ENCODE measurements at regions not wholly inside any gene's neighbourhood (a gene's known extent, or its start where the extent isn't known, plus 50 kb on each side); places are given as distances from the start of the nearest gene placed in this dataset.

DNA sequence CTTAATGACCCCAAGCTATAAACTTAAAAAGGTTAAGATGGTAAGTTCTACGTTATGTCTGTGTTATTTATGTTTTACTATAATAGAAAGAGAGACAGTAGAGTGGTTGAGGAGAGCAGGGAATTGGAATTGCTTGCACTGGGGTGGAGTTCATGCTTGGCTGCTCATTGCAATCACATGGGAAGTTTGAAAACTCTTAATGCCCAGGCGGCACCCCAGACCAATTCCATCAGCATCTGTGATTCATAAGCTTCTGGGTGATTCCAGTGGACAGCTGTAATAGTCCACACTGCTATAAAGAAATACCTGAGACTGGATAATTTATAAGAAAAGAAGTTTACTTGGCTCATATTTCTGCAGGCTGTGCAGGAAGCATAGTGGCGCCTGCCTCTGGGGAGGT is 323.9 kb upstream of the MSX2 start:
- H3K4me3 ChIP-seq (ENCODE audit: low read depth, low read length), result no peak overlapping the region
- TF ChIP-seq, protein P1, sequence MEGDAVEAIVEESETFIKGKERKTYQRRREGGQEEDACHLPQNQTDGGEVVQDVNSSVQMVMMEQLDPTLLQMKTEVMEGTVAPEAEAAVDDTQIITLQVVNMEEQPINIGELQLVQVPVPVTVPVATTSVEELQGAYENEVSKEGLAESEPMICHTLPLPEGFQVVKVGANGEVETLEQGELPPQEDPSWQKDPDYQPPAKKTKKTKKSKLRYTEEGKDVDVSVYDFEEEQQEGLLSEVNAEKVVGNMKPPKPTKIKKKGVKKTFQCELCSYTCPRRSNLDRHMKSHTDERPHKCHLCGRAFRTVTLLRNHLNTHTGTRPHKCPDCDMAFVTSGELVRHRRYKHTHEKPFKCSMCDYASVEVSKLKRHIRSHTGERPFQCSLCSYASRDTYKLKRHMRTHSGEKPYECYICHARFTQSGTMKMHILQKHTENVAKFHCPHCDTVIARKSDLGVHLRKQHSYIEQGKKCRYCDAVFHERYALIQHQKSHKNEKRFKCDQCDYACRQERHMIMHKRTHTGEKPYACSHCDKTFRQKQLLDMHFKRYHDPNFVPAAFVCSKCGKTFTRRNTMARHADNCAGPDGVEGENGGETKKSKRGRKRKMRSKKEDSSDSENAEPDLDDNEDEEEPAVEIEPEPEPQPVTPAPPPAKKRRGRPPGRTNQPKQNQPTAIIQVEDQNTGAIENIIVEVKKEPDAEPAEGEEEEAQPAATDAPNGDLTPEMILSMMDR (IDR thresholded peaks at IDR 0.05; ENCODE audit: low read depth, low read length, missing control alignments), result no peak
- no peak for DNase-seq (ENCODE audit: low read depth)

DNA sequence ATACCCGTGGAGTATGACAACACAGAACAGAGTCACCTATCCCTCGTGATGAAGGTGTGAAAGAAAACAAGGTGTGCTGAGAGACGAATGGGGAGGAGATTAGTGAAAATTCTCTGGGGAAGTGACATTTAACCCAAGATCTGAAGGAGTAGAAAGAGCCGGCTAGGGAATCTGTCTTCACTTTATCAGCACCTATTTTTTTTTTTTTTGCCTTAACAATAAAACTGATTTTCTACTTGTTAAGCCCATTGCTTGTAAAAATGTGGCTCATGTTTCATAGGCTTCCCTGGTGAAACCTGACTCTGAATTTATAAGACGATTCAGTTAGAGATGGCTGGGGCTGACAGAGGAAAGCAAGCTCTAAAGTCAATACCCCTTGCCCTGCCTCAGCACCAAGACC is 322.6 kb upstream of the MSX2 start:
- no peak for DNase-seq (ENCODE audit: low read depth)
- TF ChIP-seq, protein P1 (IDR thresholded peaks at IDR 0.05; ENCODE audit: low read depth, low read length, missing control alignments), result no peak
- no peak overlapping the region for H3K4me3 ChIP-seq (ENCODE audit: low read depth, low read length)

DNA sequence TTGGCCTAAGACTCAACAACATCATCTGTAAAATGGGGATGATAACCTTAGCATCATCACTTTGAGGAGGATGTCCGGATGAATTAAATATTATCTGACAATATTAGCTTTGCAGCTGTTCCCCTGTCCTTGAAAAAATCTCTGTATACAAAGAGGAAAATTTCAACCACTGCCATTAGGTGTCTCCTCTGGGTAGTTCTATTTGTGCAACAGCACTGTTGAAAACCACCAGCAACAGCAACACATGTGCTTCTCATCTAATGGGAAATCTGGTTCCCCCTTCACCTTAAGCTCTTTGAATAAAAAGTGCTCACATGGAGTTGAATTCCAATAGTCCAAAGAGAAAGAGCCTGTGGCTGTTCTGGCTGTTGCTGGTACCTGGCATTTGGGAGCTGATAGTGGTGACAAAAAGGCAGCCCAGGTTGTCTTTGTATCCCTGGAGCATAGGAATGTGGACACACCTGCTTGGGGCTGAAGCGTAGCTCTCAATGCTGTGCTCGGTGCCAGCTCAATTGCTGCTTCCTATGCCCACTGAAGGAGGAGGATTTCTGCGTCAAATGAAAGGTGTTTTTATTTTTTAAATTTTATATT is 322.1 kb upstream of the MSX2 start:
- no peak overlapping the region for H3K4me3 ChIP-seq (ENCODE audit: low read depth, low read length)
- TF ChIP-seq, protein P1 (IDR thresholded peaks at IDR 0.05; ENCODE audit: low read depth, low read length, missing control alignments), result no peak
- no peak for DNase-seq (ENCODE audit: low read depth)

DNA sequence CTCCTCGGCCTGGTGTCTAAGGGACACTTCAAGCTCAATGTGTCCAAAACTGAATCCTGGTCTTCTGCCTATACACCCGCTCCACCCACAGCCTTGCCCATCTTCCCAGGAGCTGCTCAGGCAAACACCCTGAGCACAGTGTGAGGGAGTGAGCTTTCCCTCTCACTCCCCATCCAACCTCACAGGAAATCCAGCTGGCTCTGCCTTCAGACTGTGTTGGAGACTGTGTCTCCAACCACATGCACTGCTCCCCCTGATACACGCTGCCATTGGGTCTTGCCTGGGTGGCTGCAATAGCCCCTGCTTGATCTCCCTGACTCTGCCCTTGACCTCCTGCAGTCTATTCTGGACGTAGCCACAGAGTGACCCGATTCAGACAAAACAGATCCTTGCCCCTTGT is 319.5 kb upstream of the MSX2 start:
- DNase-seq (ENCODE audit: low read depth), result no peak
- TF ChIP-seq, protein P1 (IDR thresholded peaks at IDR 0.05; ENCODE audit: low read depth, low read length, missing control alignments), result no peak
- H3K4me3 ChIP-seq (ENCODE audit: low read depth, low read length), result no peak overlapping the region

DNA sequence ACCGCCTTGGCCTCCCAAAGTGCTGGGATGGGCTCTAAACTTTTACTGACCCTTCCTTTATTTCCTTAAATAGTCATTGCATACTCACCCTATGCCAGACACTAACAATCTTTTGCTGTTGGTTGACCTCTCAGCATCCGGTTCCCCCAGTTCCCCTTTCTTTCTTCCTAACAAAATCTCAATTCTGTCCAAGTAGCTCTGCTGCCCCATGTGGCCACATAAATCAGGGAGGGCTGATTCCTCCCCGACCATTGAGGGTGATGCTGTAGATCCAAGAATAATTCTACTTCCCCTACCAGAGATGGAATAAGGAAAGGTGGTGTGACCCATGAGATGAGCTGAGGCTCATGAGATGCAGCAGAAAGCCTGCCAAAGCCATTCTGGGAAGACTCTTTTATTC is 315.3 kb upstream of the MSX2 start:
- no peak for DNase-seq (ENCODE audit: low read depth)
- TF ChIP-seq, protein P1 (IDR thresholded peaks at IDR 0.05; ENCODE audit: low read depth, low read length, missing control alignments), result peak; percentile 29

DNA sequence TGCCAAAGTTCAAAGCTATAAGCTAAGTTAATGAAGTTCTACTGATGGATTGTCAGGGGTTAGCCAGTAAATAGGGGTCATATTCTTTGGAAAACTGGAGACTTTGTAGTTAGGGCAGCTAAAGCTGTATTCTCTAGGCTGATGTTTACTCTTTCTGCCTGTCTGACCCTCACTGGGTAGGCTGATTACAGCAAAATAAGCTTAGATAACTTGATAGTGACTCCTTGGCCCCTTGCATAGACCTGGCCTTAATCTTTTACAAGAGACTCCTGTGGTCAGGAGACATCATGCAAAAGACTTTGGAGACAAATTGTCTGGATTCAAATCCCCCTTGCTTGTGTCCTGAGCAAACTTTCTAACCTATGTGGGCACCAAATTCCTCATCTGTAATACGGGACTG is 314.4 kb upstream of the MSX2 start:
- TF ChIP-seq, protein P1 (IDR thresholded peaks at IDR 0.05; ENCODE audit: low read depth, low read length, missing control alignments), result no peak
- no peak for DNase-seq (ENCODE audit: low read depth)
- H3K4me3 ChIP-seq (ENCODE audit: low read depth, low read length), result no peak overlapping the region

More for the DNA sequence above, 315.3 kb upstream of the MSX2 start:
- H3K4me3 ChIP-seq (ENCODE audit: low read depth, low read length), result no peak overlapping the region

All from GM12864 (cell line).